ENCODE measurements at regions not wholly inside any gene's neighbourhood (a gene's known extent, or its start where the extent isn't known, plus 50 kb on each side); places are given as distances from the start of the nearest gene placed in this dataset.
A peak's percentile ranks its signal among the peaks of the same experiment; 100 is the strongest.

GRCh38 chr1:209400351-209401220 is 182.9 kb upstream of the CAMK1G start:
- peak overlapping the region; percentile 78 for H3K18ac ChIP-seq (ENCODE audit: low read length)
- H2AK5ac ChIP-seq (ENCODE audit: low read length), result no peak overlapping the region
- H2BK120ac ChIP-seq (ENCODE audit: low read depth, low read length), result peak overlapping the region; percentile 91
- H3K9ac ChIP-seq (ENCODE audit: low read length), result no peak overlapping the region
- H3K27ac ChIP-seq (ENCODE audit: low read depth, low read length), result no peak overlapping the region
- WGBS (ENCODE audit: extremely low coverage, insufficient coverage, low lambda C conversion rate), result no CpG with 5 or more reads among the region's 7 CpGs
- no peaks in the 10 kb centered on the region for H3K36me3 ChIP-seq (ENCODE audit: control insufficient read depth, insufficient read depth, low read length)
- no peak overlapping the region for H3K4me2 ChIP-seq (ENCODE audit: low read length)
- H3K4ac ChIP-seq (ENCODE audit: low read depth, low read length), result peak overlapping the region; percentile 89
- peaks cover 20% of the 10 kb centered on the region for H3K4me1 ChIP-seq (ENCODE audit: control insufficient read depth, low read depth, low read length)
- no peaks in the 10 kb centered on the region for H3K79me1 ChIP-seq (ENCODE audit: low read length)
- no peaks in the 10 kb centered on the region for H3K27me3 ChIP-seq (ENCODE audit: insufficient read depth, low read length, poor library complexity)
- H3K4me3 ChIP-seq (ENCODE audit: low read length), result no peak overlapping the region
- DNase-seq, result no peak
- no peak overlapping the region for H3K56ac ChIP-seq (ENCODE audit: low read length)
- no peak overlapping the region for H3K23ac ChIP-seq (ENCODE audit: low read length)
- H4K8ac ChIP-seq (ENCODE audit: low read depth, low read length), result no peak overlapping the region
- H2BK15ac ChIP-seq (replicated peaks; ENCODE audit: low read depth), result peak overlapping the region; percentile 14
- no peaks in the 10 kb centered on the region for H3K79me2 ChIP-seq (ENCODE audit: control insufficient read depth, insufficient read depth, low read length)
- no peak overlapping the region for H4K5ac ChIP-seq (ENCODE audit: low read length)
- H2BK5ac ChIP-seq (ENCODE audit: low read length), result no peak overlapping the region

GRCh38 chr1:209402697-209403096 is 180.8 kb upstream of the CAMK1G start:
- Histone ChIP-seq H3K79me2 (ENCODE audit: control insufficient read depth, insufficient read depth, low read length) (no peaks in the 10 kb centered on the region), H3K27ac (ENCODE audit: low read depth, low read length) (no peak overlapping the region), H3K4me1 (ENCODE audit: control insufficient read depth, low read depth, low read length) (peaks cover 14% of the 10 kb centered on the region), H3K79me1 (ENCODE audit: low read length) (no peaks in the 10 kb centered on the region), H3K4me3 (ENCODE audit: low read length) (no peak overlapping the region), H2AK5ac (ENCODE audit: low read length) (peak overlapping the region; percentile 35), H2BK15ac (replicated peaks; ENCODE audit: low read depth) (no peak overlapping the region), H2BK120ac (ENCODE audit: low read depth, low read length) (no peak overlapping the region), H2BK5ac (ENCODE audit: low read length) (no peak overlapping the region), H3K56ac (ENCODE audit: low read length) (peak overlapping the region; percentile 20), H3K4me2 (ENCODE audit: low read length) (no peak overlapping the region), H3K4ac (ENCODE audit: low read depth, low read length) (no peak overlapping the region), H4K8ac (ENCODE audit: low read depth, low read length) (no peak overlapping the region), H3K27me3 (ENCODE audit: insufficient read depth, low read length, poor library complexity) (no peaks in the 10 kb centered on the region), H4K5ac (ENCODE audit: low read length) (no peak overlapping the region), H3K36me3 (ENCODE audit: control insufficient read depth, insufficient read depth, low read length) (no peaks in the 10 kb centered on the region), H3K9ac (ENCODE audit: low read length) (no peak overlapping the region), H3K18ac (ENCODE audit: low read length) (no peak overlapping the region), H3K23ac (ENCODE audit: low read length) (no peak overlapping the region)
- WGBS (ENCODE audit: extremely low coverage, insufficient coverage, low lambda C conversion rate), result no CpG with 5 or more reads among the region's 2 CpGs
- DNase-seq, result no peak

- peak overlapping the region; percentile 33 for H3K18ac ChIP-seq (ENCODE audit: low read length)
- H4K5ac ChIP-seq (ENCODE audit: low read length), result no peak overlapping the region
- H3K79me2 ChIP-seq (ENCODE audit: control insufficient read depth, insufficient read depth, low read length), result no peaks in the 10 kb centered on the region
- H2BK15ac ChIP-seq (replicated peaks; ENCODE audit: low read depth), result no peak overlapping the region
- H3K36me3 ChIP-seq (ENCODE audit: control insufficient read depth, insufficient read depth, low read length), result no peaks in the 10 kb centered on the region
- H3K27ac ChIP-seq (ENCODE audit: low read depth, low read length), result no peak overlapping the region
- peak overlapping the region; percentile 76 for H2AK5ac ChIP-seq (ENCODE audit: low read length)
- DNase-seq, result no peak
- H4K8ac ChIP-seq (ENCODE audit: low read depth, low read length), result no peak overlapping the region
- no CpG with 5 or more reads among the region's 7 CpGs for WGBS (ENCODE audit: extremely low coverage, insufficient coverage, low lambda C conversion rate)
- no peak overlapping the region for H3K4me2 ChIP-seq (ENCODE audit: low read length)
- H3K23ac ChIP-seq (ENCODE audit: low read length), result no peak overlapping the region
- no peak overlapping the region for H3K4me3 ChIP-seq (ENCODE audit: low read length)
- no peak overlapping the region for H2BK120ac ChIP-seq (ENCODE audit: low read depth, low read length)
- peaks cover 7% of the 10 kb centered on the region for H3K4me1 ChIP-seq (ENCODE audit: control insufficient read depth, low read depth, low read length)
- H3K4ac ChIP-seq (ENCODE audit: low read depth, low read length), result peak overlapping the region; percentile 48
- H3K27me3 ChIP-seq (ENCODE audit: insufficient read depth, low read length, poor library complexity), result no peaks in the 10 kb centered on the region
- no peak overlapping the region for H3K9ac ChIP-seq (ENCODE audit: low read length)
- H3K56ac ChIP-seq (ENCODE audit: low read length), result no peak overlapping the region
- no peak overlapping the region for H2BK5ac ChIP-seq (ENCODE audit: low read length)
- no peaks in the 10 kb centered on the region for H3K79me1 ChIP-seq (ENCODE audit: low read length)
These were observed 179.6 kb upstream of the CAMK1G start for GRCh38 chr1:209403921-209404320.

- Histone ChIP-seq H3K79me1 (ENCODE audit: low read length) (no peaks in the 10 kb centered on the region), H2BK120ac (ENCODE audit: low read depth, low read length) (peak overlapping the region; percentile 29), H3K27me3 (ENCODE audit: insufficient read depth, low read length, poor library complexity) (no peaks in the 10 kb centered on the region), H3K4me2 (ENCODE audit: low read length) (no peak overlapping the region), H4K8ac (ENCODE audit: low read depth, low read length) (no peak overlapping the region), H3K56ac (ENCODE audit: low read length) (no peak overlapping the region), H2BK15ac (replicated peaks; ENCODE audit: low read depth) (peak overlapping the region; percentile 21), H3K36me3 (ENCODE audit: control insufficient read depth, insufficient read depth, low read length) (no peaks in the 10 kb centered on the region), H3K79me2 (ENCODE audit: control insufficient read depth, insufficient read depth, low read length) (no peaks in the 10 kb centered on the region), H2BK5ac (ENCODE audit: low read length) (no peak overlapping the region), H3K27ac (ENCODE audit: low read depth, low read length) (no peak overlapping the region), H4K5ac (ENCODE audit: low read length) (no peak overlapping the region), H3K4ac (ENCODE audit: low read depth, low read length) (peak overlapping the region; percentile 65), H3K18ac (ENCODE audit: low read length) (peak overlapping the region; percentile 39), H3K4me1 (ENCODE audit: control insufficient read depth, low read depth, low read length) (peaks cover under 1% of the 10 kb centered on the region), H3K9ac (ENCODE audit: low read length) (no peak overlapping the region), H3K4me3 (ENCODE audit: low read length) (no peak overlapping the region), H2AK5ac (ENCODE audit: low read length) (no peak overlapping the region), H3K23ac (ENCODE audit: low read length) (no peak overlapping the region)
- WGBS (ENCODE audit: extremely low coverage, insufficient coverage, low lambda C conversion rate), result no CpG with 5 or more reads among the region's 3 CpGs
- no peak for DNase-seq
These were observed 178.9 kb upstream of the CAMK1G start for GRCh38 chr1:209404577-209404976.

- no peaks in the 10 kb centered on the region for H3K27me3 ChIP-seq (ENCODE audit: insufficient read depth, low read length, poor library complexity)
- H3K27ac ChIP-seq (ENCODE audit: low read depth, low read length), result peak overlapping the region; percentile 69
- no peaks in the 10 kb centered on the region for H3K79me2 ChIP-seq (ENCODE audit: control insufficient read depth, insufficient read depth, low read length)
- no peak overlapping the region for H3K4me3 ChIP-seq (ENCODE audit: low read length)
- no peak overlapping the region for H4K8ac ChIP-seq (ENCODE audit: low read depth, low read length)
- no peaks in the 10 kb centered on the region for H3K4me1 ChIP-seq (ENCODE audit: control insufficient read depth, low read depth, low read length)
- H3K56ac ChIP-seq (ENCODE audit: low read length), result peak overlapping the region; percentile 44
- H2BK15ac ChIP-seq (replicated peaks; ENCODE audit: low read depth), result peak overlapping the region; percentile 86
- H3K9ac ChIP-seq (ENCODE audit: low read length), result no peak overlapping the region
- H2AK5ac ChIP-seq (ENCODE audit: low read length), result no peak overlapping the region
- no peaks in the 10 kb centered on the region for H3K79me1 ChIP-seq (ENCODE audit: low read length)
- H2BK120ac ChIP-seq (ENCODE audit: low read depth, low read length), result peak overlapping the region; percentile 98
- no peak overlapping the region for H3K23ac ChIP-seq (ENCODE audit: low read length)
- whole genome bisulfite sequencing (ENCODE audit: extremely low coverage, insufficient coverage, low lambda C conversion rate), result 100% methylated on average over 1 of the region's 5 CpGs
- H3K4me2 ChIP-seq (ENCODE audit: low read length), result no peak overlapping the region
- no peaks in the 10 kb centered on the region for H3K36me3 ChIP-seq (ENCODE audit: control insufficient read depth, insufficient read depth, low read length)
- no peak for DNase-seq
- H3K4ac ChIP-seq (ENCODE audit: low read depth, low read length), result no peak overlapping the region
- H3K18ac ChIP-seq (ENCODE audit: low read length), result peak overlapping the region; percentile 85
- H4K5ac ChIP-seq (ENCODE audit: low read length), result no peak overlapping the region
- no peak overlapping the region for H2BK5ac ChIP-seq (ENCODE audit: low read length)
These were observed 178.2 kb upstream of the CAMK1G start for GRCh38 chr1:209405183-209405814.
